Keratinocyte (primary cell): ENCODE measurements at regions not wholly inside any gene's neighbourhood (a gene's known extent, or its start where the extent isn't known, plus 50 kb on each side); places are given as distances from the start of the nearest gene placed in this dataset.

Experiments used
- DNase-seq: peaks from one replicate; pipeline ENCODE4 v3.0.0-alpha.2; 2011; ENCODE audit warnings: low read depth, missing footprints, low spot score
- FAIRE-seq: peaks from 2 replicates; lab custom pipeline; 2011; peaks lifted over from hg19 to GRCh38; lab: Jason Lieb, UNC
- H2AFZ ChIP-seq: 2 replicates; pipeline ENCODE4 v1.6.0; 2012; ENCODE audit warnings: low read length, control low read depth, inconsistent platforms; ENCODE audit not compliant: control insufficient read depth
- H3K27ac ChIP-seq: 2 replicates; pipeline ENCODE4 v1.5.1; 2011; ENCODE audit warnings: low read length; ENCODE audit not compliant: control insufficient read depth, insufficient read depth
- H3K27me3 ChIP-seq: 3 replicates; pipeline ENCODE4 v1.6.0; 2011; ENCODE audit warnings: low read length; ENCODE audit not compliant: control insufficient read depth, insufficient read depth; ENCODE audit errors: extremely low read depth
- H3K36me3 ChIP-seq, 2 experiments: 2 replicates in 1 of 2; 3 replicates in 1 of 2; pipeline ENCODE4 v1.5.1; 2011; ENCODE audit warnings: low read length in 2 of 2, mild to moderate bottlenecking in 1 of 2; ENCODE audit not compliant: control insufficient read depth in 2 of 2, insufficient read depth in 2 of 2; ENCODE audit errors: extremely low read depth in 1 of 2
- H3K4me1 ChIP-seq: 3 replicates; pipeline ENCODE4 v1.5.1; 2011; ENCODE audit warnings: low read length; ENCODE audit not compliant: control insufficient read depth, insufficient read depth; ENCODE audit errors: extremely low read depth
- H3K4me2 ChIP-seq: 3 replicates; pipeline ENCODE4 v1.6.0; 2011; ENCODE audit warnings: low read depth, low read length; ENCODE audit not compliant: control insufficient read depth, insufficient read depth; ENCODE audit errors: extremely low read depth
- H3K4me3 ChIP-seq, 3 experiments: fragments of 200-600 bp in 1 of 3; sonication (generic) in 1 of 3; 2 replicates in 2 of 3; 3 replicates in 1 of 3; pipeline ENCODE4 v1.5.1; 2011 to 2016; ENCODE audit warnings: low read length in 3 of 3, mild to moderate bottlenecking in 3 of 3, control low read depth in 2 of 3, inconsistent platforms in 1 of 3, low read depth in 1 of 3, mixed read lengths in 1 of 3, mixed run types in 1 of 3, moderate library complexity in 1 of 3; ENCODE audit not compliant: control insufficient read depth in 2 of 3, insufficient read depth in 2 of 3; ENCODE audit errors: extremely low read depth in 1 of 3
- H3K79me2 ChIP-seq: 2 replicates; pipeline ENCODE4 v1.6.0; 2012; ENCODE audit warnings: low read length; ENCODE audit not compliant: control insufficient read depth, insufficient read depth
- H3K9ac ChIP-seq: 3 replicates; pipeline ENCODE4 v1.6.0; 2011; ENCODE audit warnings: low read length; ENCODE audit not compliant: control insufficient read depth, insufficient read depth; ENCODE audit errors: extremely low read depth
- H3K9me1 ChIP-seq: 3 replicates; pipeline ENCODE4 v1.6.0; 2011; ENCODE audit warnings: low read length; ENCODE audit not compliant: control insufficient read depth, insufficient read depth; ENCODE audit errors: extremely low read depth
- H3K9me3 ChIP-seq: 2 replicates; pipeline ENCODE4 v1.5.1; 2012; ENCODE audit warnings: low read depth, low read length; ENCODE audit not compliant: control insufficient read depth
- H4K20me1 ChIP-seq: 3 replicates; pipeline ENCODE4 v1.6.0; 2011; ENCODE audit warnings: low read length; ENCODE audit not compliant: control insufficient read depth, insufficient read depth; ENCODE audit errors: extremely low read depth
- CTCF ChIP-seq, 3 experiments: IDR thresholded peaks in 1 of 3; conservative IDR thresholded peaks in 1 of 3; optimal IDR thresholded peaks in 1 of 3; 2 replicates in 2 of 3; 3 replicates in 1 of 3; pipeline versions ENCODE3 to v1.5.1; 2011; ENCODE audit warnings: low read length in 3 of 3, mild to moderate bottlenecking in 3 of 3, moderate library complexity in 2 of 3, control low read depth in 1 of 3, inconsistent platforms in 1 of 3; ENCODE audit not compliant: insufficient read depth in 2 of 3; ENCODE audit errors: extremely low read depth in 1 of 3
- EZH2 ChIP-seq: IDR thresholded peaks from one replicate; pipeline ENCODE4 v1.6.1; 2012; ENCODE audit warnings: inconsistent platforms, mild to moderate bottlenecking, low read length, moderate library complexity
- dilution Hi-C: fragments of 300-500 bp; cut with MboI; formaldehyde crosslinking; loops from one replicate; pipeline ENCODE4 v1.7.0; 2020; ENCODE audit warnings: low sequenced_read_pairs; ENCODE audit not compliant: extremely low pct_ligation_motif_present

- Histone ChIP-seq H3K79me2 (no peaks in the 10 kb centered on the region), H3K4me1 (no peaks in the 10 kb centered on the region)
- dilution Hi-C loops, result no loop called here
These were observed 374.9 kb downstream of the CDH9 start for GRCh38 chr5:26663500-26663899.

GRCh38 chr5:26662806-26663360 is 375.5 kb downstream of the CDH9 start:
- DNase-seq, result no peak
- no peaks in the 10 kb centered on the region for H3K36me3 ChIP-seq

More at GRCh38 chr5:26663500-26663899, 374.9 kb downstream of the CDH9 start:
- no peaks in the 10 kb centered on the region for H3K9me3 ChIP-seq
- H4K20me1 ChIP-seq, result no peaks in the 10 kb centered on the region
- H3K27me3 ChIP-seq, result no peaks in the 10 kb centered on the region
- FAIRE-seq (no peak), DNase-seq (no peak)
- H3K4me2 ChIP-seq, result no peak overlapping the region
- no peak overlapping the region for H3K9ac ChIP-seq
- no peaks in the 10 kb centered on the region for H3K36me3 ChIP-seq
- TF ChIP-seq EZH2, result no peak
- TF ChIP-seq CTCF (optimal IDR thresholded peaks at IDR 0.05 in 1 of 3, IDR thresholded peaks at IDR 0.05 in 1 of 3, conservative IDR thresholded peaks at IDR 0.05 in 1 of 3; ENCODE audit: extremely low read depth in 1 of 3, insufficient read depth in 2 of 3, low read length in 3 of 3), result no peak
- no peak overlapping the region for H2AFZ ChIP-seq
- no peaks in the 10 kb centered on the region for H3K9me1 ChIP-seq
- H3K4me3 ChIP-seq, result no peak overlapping the region
- no peak overlapping the region for H3K27ac ChIP-seq

More at GRCh38 chr5:26662806-26663360, 375.5 kb downstream of the CDH9 start:
- H3K79me2 ChIP-seq, result no peaks in the 10 kb centered on the region
- H3K27me3 ChIP-seq, result no peaks in the 10 kb centered on the region
- no peak overlapping the region for H3K4me3 ChIP-seq
- H3K4me2 ChIP-seq, result no peak overlapping the region
- no peak overlapping the region for H3K27ac ChIP-seq
- H2AFZ ChIP-seq, result no peak overlapping the region
- no peak for FAIRE-seq
- no peaks in the 10 kb centered on the region for H3K9me1 ChIP-seq
- no peaks in the 10 kb centered on the region for H3K4me1 ChIP-seq
- H3K9ac ChIP-seq, result no peak overlapping the region
- dilution Hi-C loops, result no loop called here
- no peaks in the 10 kb centered on the region for H4K20me1 ChIP-seq
- no peaks in the 10 kb centered on the region for H3K9me3 ChIP-seq
- TF ChIP-seq EZH2 (no peak), CTCF (optimal IDR thresholded peaks at IDR 0.05 in 1 of 3, IDR thresholded peaks at IDR 0.05 in 1 of 3, conservative IDR thresholded peaks at IDR 0.05 in 1 of 3; ENCODE audit: extremely low read depth in 1 of 3, insufficient read depth in 2 of 3, low read length in 3 of 3) (no peak)
